ENCODE measurements at regions not wholly inside any gene's neighbourhood (a gene's known extent, or its start where the extent isn't known, plus 50 kb on each side); places are given as distances from the start of the nearest gene placed in this dataset.

DNA sequence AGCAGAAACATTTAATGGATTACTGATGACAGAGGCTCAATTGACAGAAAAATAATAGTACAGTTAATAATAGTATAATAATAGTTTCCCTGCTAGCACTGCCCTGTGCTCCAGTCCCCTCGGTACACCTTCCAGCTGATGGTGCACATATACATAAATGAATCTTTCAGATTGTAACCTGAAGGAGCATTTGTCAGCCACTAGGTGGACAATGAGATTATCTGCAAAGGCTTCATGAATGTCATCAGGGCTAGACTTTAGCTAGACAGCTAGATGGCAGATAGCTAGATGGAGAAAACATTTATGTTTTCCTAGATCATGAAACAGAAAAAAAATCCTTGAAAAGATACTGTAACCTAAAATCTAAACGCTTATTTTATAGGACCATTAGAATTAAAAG lies 304.4 kb upstream of the SMC2 start:
- TF ChIP-seq POLR2A (IDR thresholded peaks at IDR 0.05; ENCODE audit: low read length) (no peak), GATA1 (IDR thresholded peaks at IDR 0.05; ENCODE audit: low read depth, low read length) (no peak)

All from erythroblast (primary cell).